Activated T-helper 1 cell treated with anti-CD3 and anti-CD28 coated beads, Interleukin-12 subunit alpha, Interleukin-12 subunit beta, Interleukin-2, Interleukin-4 antibody, amounts not matched to agents 30 ng/mL and 10 ng/mL and 1 ng/mL, durations not matched to agents 14 hours and 24 hours and 36 hours (primary cell): ENCODE measurements at regions not wholly inside any gene's neighbourhood (a gene's known extent, or its start where the extent isn't known, plus 50 kb on each side); places are given as distances from the start of the nearest gene placed in this dataset.
"Not testable (repeated sequence)": the region's sequence is repeated elsewhere in the genome, so short reads cannot be mapped to it uniquely, and the experiment has no call there.

Source experiments
- DNase-seq: peaks from one replicate; pipeline ENCODE4 v3.0.0; 2021; ENCODE audit warnings: low spot score
- H3K27ac Mint-ChIP-seq: one replicate; pipeline ENCODE4 v1.8.0; 2021; ENCODE audit warnings: mild to moderate bottlenecking, mixed read lengths
- H3K27me3 Mint-ChIP-seq: one replicate; pipeline ENCODE4 v1.8.0; 2022; ENCODE audit warnings: mild to moderate bottlenecking, moderate library complexity, mixed read lengths; ENCODE audit not compliant: insufficient read depth
- H3K36me3 Mint-ChIP-seq: one replicate; pipeline ENCODE4 v1.8.0; 2021; ENCODE audit warnings: low read depth, mixed read lengths
- H3K4me1 Mint-ChIP-seq: one replicate; pipeline ENCODE4 v1.8.0; 2021; ENCODE audit warnings: low read depth, mixed read lengths
- H3K4me3 Mint-ChIP-seq: one replicate; pipeline ENCODE4 v1.8.0; 2021; ENCODE audit warnings: mild to moderate bottlenecking, moderate library complexity, mixed read lengths
- H3K9me3 Mint-ChIP-seq: one replicate; pipeline ENCODE4 v1.8.0; 2021; ENCODE audit warnings: mixed read lengths
- intact Hi-C: fragments of 100-400 bp; cut with micrococcal nuclease; formaldehyde crosslinking; loops from one replicate; pipeline ENCODE4 v1.15.1; 2024

DNA sequence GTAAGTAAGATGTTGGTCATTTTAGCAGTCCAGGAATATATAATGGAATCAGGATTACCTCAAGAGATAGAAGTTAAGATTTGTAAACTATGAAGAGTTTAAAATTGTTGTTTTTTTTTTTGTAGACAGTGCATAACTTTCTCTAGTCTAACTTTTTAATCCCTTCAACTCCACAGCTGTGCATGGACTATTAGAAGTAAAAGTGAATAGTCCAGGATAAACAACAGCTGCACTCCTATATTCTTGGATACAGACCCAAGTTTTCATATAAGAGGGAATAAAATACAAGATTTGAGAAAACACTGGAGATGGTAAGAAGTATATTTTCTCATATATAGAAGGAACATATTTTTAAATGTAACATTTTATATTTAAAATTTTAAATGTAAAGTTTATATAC lies 1509.9 kb downstream of the SLITRK5 start:
- Mint-ChIP-seq H3K27ac (no peak overlapping the region), H3K36me3 (no peaks in the 10 kb centered on the region), H3K27me3 (no peaks in the 10 kb centered on the region), H3K9me3 (peaks cover 12% of the 10 kb centered on the region), H3K4me1 (no peaks in the 10 kb centered on the region), H3K4me3 (no peak overlapping the region)
- intact Hi-C loops, result no loop called here
- DNase-seq, result no peak

DNA sequence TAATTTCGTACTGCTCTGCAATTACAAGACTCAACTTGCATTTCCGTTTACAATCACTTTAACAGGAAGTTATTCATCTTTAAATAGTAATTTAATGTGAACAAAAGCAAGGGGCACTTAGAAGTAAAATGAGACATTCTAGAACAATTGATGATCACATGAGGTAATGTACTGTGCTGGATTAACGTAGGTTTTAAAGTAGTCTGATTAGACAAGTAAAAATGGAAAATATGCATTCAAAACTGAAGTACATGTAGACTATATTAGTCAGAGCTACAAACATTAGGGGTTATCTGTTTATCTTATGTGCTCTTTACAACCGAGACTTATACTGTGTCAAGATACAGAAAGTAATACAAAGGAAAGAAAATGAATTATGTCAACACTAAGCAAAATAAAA lies 1528.0 kb downstream of the SLITRK5 start:
- Mint-ChIP-seq H3K4me1 (no peaks in the 10 kb centered on the region), H3K36me3 (no peaks in the 10 kb centered on the region), H3K27me3 (no peaks in the 10 kb centered on the region), H3K9me3 (peaks cover 6% of the 10 kb centered on the region), H3K27ac (no peak overlapping the region), H3K4me3 (no peak overlapping the region)
- no peak for DNase-seq
- intact Hi-C loops, result no loop called here

DNA sequence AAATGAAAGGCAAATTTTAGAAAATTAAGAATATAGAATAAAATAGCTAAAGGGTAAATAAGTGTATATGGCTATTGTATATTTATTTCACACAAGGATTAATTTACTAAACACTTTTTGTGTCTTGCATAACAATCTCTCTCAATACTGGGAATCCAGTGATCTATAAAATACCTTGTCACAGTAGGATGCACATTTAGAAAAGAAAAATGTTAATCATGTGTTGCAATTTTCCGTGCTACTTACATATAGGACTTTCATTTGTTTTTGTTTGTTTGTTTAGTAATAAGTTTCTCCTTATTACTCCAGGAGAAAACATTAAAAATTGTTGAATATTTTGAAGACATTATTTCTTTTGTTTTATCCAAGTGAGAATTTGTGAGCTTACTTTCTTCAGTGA lies 1533.3 kb downstream of the SLITRK5 start:
- H3K9me3 Mint-ChIP-seq, result peaks cover 3% of the 10 kb centered on the region
- no peaks in the 10 kb centered on the region for H3K36me3 Mint-ChIP-seq
- H3K27me3 Mint-ChIP-seq, result no peaks in the 10 kb centered on the region
- no peak for DNase-seq
- H3K4me3 Mint-ChIP-seq, result no peak overlapping the region
- intact Hi-C loops, result no loop called here
- H3K4me1 Mint-ChIP-seq, result no peaks in the 10 kb centered on the region
- H3K27ac Mint-ChIP-seq, result no peak overlapping the region

- H3K27ac Mint-ChIP-seq, result no peak overlapping the region
- H3K4me3 Mint-ChIP-seq, result no peak overlapping the region
- intact Hi-C loops, result no loop called here
- no peak for DNase-seq
- H3K9me3 Mint-ChIP-seq, result peaks cover 3% of the 10 kb centered on the region
- no peaks in the 10 kb centered on the region for H3K36me3 Mint-ChIP-seq
- no peaks in the 10 kb centered on the region for H3K4me1 Mint-ChIP-seq
- H3K27me3 Mint-ChIP-seq, result no peaks in the 10 kb centered on the region
These were observed 1534.8 kb downstream of the SLITRK5 start for GRCh38 chr13:89205856-89206520.

- Mint-ChIP-seq H3K36me3 (no peaks in the 10 kb centered on the region), H3K27me3 (no peaks in the 10 kb centered on the region), H3K4me1 (no peaks in the 10 kb centered on the region), H3K9me3 (peaks cover 16% of the 10 kb centered on the region), H3K4me3 (no peak overlapping the region), H3K27ac (no peak overlapping the region)
- intact Hi-C loops, result no loop called here
- DNase-seq, result no peak
These were observed 1541.0 kb downstream of the SLITRK5 start for GRCh38 chr13:89212186-89212585.

DNA sequence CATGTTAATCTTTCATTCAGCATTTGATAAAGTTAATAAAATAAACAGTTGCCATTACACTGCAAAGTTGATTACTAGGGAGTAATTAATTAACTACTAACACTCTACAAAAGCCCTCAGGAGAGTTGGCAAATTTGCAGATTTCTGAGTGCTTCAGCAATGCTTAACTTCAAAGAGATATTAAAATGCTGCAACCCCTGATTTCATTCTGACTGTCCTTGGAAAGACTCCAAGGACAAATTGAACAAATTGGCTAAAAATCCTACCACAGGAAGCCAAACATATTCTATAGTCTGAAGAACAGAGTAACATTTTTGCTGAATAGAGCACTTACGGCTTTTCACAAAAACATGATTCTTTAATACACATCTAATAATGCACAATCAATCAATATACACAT lies 1543.0 kb downstream of the SLITRK5 start:
- H3K9me3 Mint-ChIP-seq, result peaks cover 16% of the 10 kb centered on the region
- DNase-seq, result no peak
- H3K27me3 Mint-ChIP-seq, result no peaks in the 10 kb centered on the region
- H3K4me1 Mint-ChIP-seq, result no peaks in the 10 kb centered on the region
- H3K4me3 Mint-ChIP-seq, result no peak overlapping the region
- no peaks in the 10 kb centered on the region for H3K36me3 Mint-ChIP-seq
- intact Hi-C loops, result no loop called here
- H3K27ac Mint-ChIP-seq, result no peak overlapping the region

GRCh38 chr13:89215319-89215718 lies 1544.1 kb downstream of the SLITRK5 start:
- H3K9me3 Mint-ChIP-seq, result peaks cover 16% of the 10 kb centered on the region
- DNase-seq, H3K27ac Mint-ChIP-seq, H3K4me3 Mint-ChIP-seq, H3K4me1 Mint-ChIP-seq, H3K36me3 Mint-ChIP-seq, H3K27me3 Mint-ChIP-seq, intact Hi-C loops: not testable (repeated sequence)

- intact Hi-C loops, result no loop called here
- DNase-seq, result no peak
- no peaks in the 10 kb centered on the region for H3K36me3 Mint-ChIP-seq
- H3K4me1 Mint-ChIP-seq, result no peaks in the 10 kb centered on the region
- H3K27me3 Mint-ChIP-seq, result no peaks in the 10 kb centered on the region
- H3K4me3 Mint-ChIP-seq, result no peak overlapping the region
- H3K27ac Mint-ChIP-seq, result no peak overlapping the region
- peaks cover 23% of the 10 kb centered on the region for H3K9me3 Mint-ChIP-seq
These were observed 1546.6 kb downstream of the SLITRK5 start for GRCh38 chr13:89217813-89218212.

DNA sequence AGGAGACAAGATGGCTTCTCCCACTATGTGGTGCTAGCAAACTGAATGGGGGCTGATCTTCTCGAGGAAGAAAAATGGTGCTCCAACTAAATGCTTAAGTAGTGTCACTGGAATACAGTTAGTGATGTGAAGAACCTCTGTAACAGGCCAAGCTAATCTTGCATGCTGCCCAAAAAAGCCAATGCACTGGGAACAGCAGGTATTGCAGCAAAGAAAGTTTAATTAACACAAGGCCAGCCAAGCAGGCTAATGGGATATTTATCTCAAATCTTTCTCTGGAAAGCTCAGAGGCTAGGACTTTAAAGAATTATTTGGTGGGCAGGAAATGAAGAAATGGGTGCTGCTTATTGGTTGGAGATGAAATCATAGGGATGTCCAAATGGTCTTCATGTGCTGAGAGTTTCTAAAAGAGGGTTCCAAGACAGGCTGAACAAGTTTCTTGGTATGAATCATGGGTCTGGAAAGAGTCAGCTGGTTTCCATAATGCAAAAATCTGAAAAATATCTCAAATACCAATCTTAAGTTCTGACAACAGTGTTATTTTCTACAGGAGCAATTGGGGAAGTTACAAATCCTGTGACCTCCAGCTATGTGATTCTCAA lies 1550.5 kb downstream of the SLITRK5 start:
- Mint-ChIP-seq H3K27ac (no peak overlapping the region), H3K27me3 (no peaks in the 10 kb centered on the region), H3K4me3 (no peak overlapping the region), H3K4me1 (no peaks in the 10 kb centered on the region), H3K9me3 (peaks cover 8% of the 10 kb centered on the region), H3K36me3 (no peaks in the 10 kb centered on the region)
- DNase-seq, result no peak
- intact Hi-C loops, result no loop called here

DNA sequence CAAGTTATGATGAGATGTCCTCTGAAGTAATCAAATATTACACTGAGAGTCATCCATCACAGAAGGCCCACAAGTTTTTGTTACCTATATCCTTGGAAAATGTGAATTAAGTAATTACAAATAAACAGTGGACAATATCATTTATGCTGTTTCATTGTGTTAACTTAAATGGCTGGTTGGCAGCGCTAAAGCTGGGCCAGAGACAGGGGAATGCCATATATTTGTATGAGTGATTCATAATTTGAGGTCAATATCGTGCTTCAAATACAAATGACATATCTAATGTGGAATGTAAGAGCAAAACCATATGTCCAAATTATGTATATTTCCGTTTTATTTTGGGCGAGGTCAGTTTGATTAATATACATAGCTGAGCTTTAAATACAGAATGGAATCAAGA lies 1556.2 kb downstream of the SLITRK5 start:
- Mint-ChIP-seq H3K9me3 (peaks cover 15% of the 10 kb centered on the region), H3K27me3 (no peaks in the 10 kb centered on the region), H3K36me3 (no peaks in the 10 kb centered on the region), H3K4me3 (no peak overlapping the region), H3K4me1 (no peaks in the 10 kb centered on the region), H3K27ac (no peak overlapping the region)
- no peak for DNase-seq
- intact Hi-C loops, result no loop called here

DNA sequence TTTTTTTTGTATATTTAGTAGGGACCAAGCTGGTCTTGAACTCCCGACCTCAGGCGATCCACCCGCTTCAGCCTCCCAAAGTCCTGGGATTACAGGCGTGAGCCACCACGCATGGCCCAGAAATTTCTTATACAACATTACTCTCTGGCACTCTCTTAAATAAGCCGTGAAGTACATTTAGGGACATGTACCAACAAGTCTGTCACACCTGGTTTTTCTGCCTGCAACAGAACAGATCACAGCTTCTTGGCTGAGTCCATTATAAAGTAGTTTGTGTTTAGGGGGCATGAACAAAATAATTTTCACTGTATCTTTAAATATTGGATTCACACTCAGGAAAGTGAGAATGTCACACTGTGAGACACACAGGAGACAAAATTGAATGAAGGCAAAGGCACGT lies 1567.3 kb downstream of the SLITRK5 start:
- H3K36me3 Mint-ChIP-seq, result no peaks in the 10 kb centered on the region
- no peak overlapping the region for H3K4me3 Mint-ChIP-seq
- H3K27me3 Mint-ChIP-seq, result no peaks in the 10 kb centered on the region
- DNase-seq, result no peak
- no peak overlapping the region for H3K27ac Mint-ChIP-seq
- intact Hi-C loops, result no loop called here
- no peaks in the 10 kb centered on the region for H3K4me1 Mint-ChIP-seq
- H3K9me3 Mint-ChIP-seq, result peaks cover 3% of the 10 kb centered on the region

DNA sequence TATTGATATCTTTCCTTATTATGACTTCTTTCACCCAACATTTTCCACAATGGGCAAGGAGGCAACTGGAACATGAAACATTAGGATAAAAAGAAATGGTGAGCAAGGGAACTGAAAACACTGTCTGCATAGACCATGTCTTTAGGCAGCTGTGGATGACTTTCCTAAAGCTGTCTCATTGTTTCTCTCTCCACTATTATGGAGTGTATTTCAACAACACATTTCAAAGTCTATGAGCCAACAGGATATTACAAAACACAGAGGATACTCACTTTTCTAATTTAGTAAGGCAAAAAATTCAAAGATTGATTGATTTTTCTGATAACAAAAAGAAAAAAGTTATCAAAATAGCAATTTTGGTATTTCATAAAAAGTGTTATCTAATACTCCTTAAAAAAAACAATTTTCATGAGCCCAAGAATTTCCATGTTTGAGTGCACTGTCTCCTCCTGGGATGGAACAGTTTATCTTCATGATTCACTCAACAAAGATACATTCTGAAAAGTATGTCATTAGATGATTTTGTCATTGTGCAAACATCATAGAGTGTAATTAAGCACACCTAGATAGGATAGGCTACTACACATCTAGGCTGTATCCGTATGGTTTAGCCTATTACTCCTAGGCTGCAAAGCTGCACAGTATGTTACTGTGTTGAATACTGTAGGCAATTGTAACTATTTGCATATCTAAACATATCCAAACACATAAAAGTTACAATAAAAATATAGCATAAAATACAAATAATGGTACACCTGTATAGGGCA lies 1568.4 kb downstream of the SLITRK5 start:
- Mint-ChIP-seq H3K4me1 (no peaks in the 10 kb centered on the region), H3K9me3 (peaks cover 7% of the 10 kb centered on the region), H3K4me3 (no peak overlapping the region)

GRCh38 chr13:89255844-89256406 lies 1584.8 kb downstream of the SLITRK5 start:
- H3K9me3 Mint-ChIP-seq, result peaks cover 30% of the 10 kb centered on the region
- no peak for DNase-seq
- H3K27me3 Mint-ChIP-seq, result no peaks in the 10 kb centered on the region
- H3K27ac Mint-ChIP-seq, result no peak overlapping the region
- no peak overlapping the region for H3K4me3 Mint-ChIP-seq
- H3K4me1 Mint-ChIP-seq, result no peaks in the 10 kb centered on the region
- intact Hi-C loops, result no loop called here
- H3K36me3 Mint-ChIP-seq, result no peaks in the 10 kb centered on the region

More for the DNA sequence above, 1568.4 kb downstream of the SLITRK5 start:
- Mint-ChIP-seq H3K27me3 (no peaks in the 10 kb centered on the region), H3K36me3 (no peaks in the 10 kb centered on the region), H3K27ac (no peak overlapping the region)
- no peak for DNase-seq
- intact Hi-C loops, result no loop called here
